ENCODE measurements at regions not wholly inside any gene's neighbourhood (a gene's known extent, or its start where the extent isn't known, plus 50 kb on each side); places are given as distances from the start of the nearest gene placed in this dataset.
"Not testable (repeated sequence)": the region's sequence is repeated elsewhere in the genome, so short reads cannot be mapped to it uniquely, and the experiment has no call there.

GRCh38 chr12:83313322-83313721, 626.6 kb downstream of the TMTC2 start:
- no peak for DNase-seq

GRCh38 chr12:83276904-83277303, 590.2 kb downstream of the TMTC2 start:
- DNase-seq, result no peak

- no peak for DNase-seq
These were observed 584.5 kb downstream of the TMTC2 start for GRCh38 chr12:83271201-83271600.

- no peak for DNase-seq
These were observed 579.1 kb downstream of the TMTC2 start for GRCh38 chr12:83265808-83266207.

- no peak for DNase-seq
These were observed 575.3 kb downstream of the TMTC2 start for GRCh38 chr12:83261998-83262397.

- DNase-seq, result not testable (repeated sequence)
These were observed 573.4 kb downstream of the TMTC2 start for GRCh38 chr12:83260126-83260525.

GRCh38 chr12:83257726-83258125, 571.0 kb downstream of the TMTC2 start:
- no peak for DNase-seq

GRCh38 chr12:83256562-83256961, 569.9 kb downstream of the TMTC2 start:
- no peak for DNase-seq

GRCh38 chr12:83250866-83251265, 564.2 kb downstream of the TMTC2 start:
- DNase-seq, result no peak

GRCh38 chr12:83245156-83245555, 558.5 kb downstream of the TMTC2 start:
- no peak for DNase-seq

GRCh38 chr12:83244001-83244400, 557.3 kb downstream of the TMTC2 start:
- no peak for DNase-seq

- not testable (repeated sequence) for DNase-seq
These were observed 547.3 kb downstream of the TMTC2 start for GRCh38 chr12:83233987-83234386.

- DNase-seq, result not testable (repeated sequence)
These were observed 540.3 kb downstream of the TMTC2 start for GRCh38 chr12:83226960-83227359.

- DNase-seq, result no peak
These were observed 539.1 kb downstream of the TMTC2 start for GRCh38 chr12:83225806-83226205.

GRCh38 chr12:83224012-83224411, 537.3 kb downstream of the TMTC2 start:
- DNase-seq, result peak in 1 of 3 experiments; percentile 26

GRCh38 chr12:83220774-83221173, 534.1 kb downstream of the TMTC2 start:
- DNase-seq, result no peak

- no peak for DNase-seq
These were observed 529.5 kb downstream of the TMTC2 start for GRCh38 chr12:83216230-83216629.

GRCh38 chr12:83214185-83214584, 527.5 kb downstream of the TMTC2 start:
- DNase-seq, result no peak

GRCh38 chr12:83210933-83211332, 524.2 kb downstream of the TMTC2 start:
- no peak for DNase-seq

GRCh38 chr12:83199069-83199468, 512.4 kb downstream of the TMTC2 start:
- DNase-seq, result no peak

GRCh38 chr12:83198291-83199015, 511.7 kb downstream of the TMTC2 start:
- DNase-seq, result no peak

- no peak for DNase-seq
These were observed 510.8 kb downstream of the TMTC2 start for GRCh38 chr12:83197483-83197914.

- DNase-seq, result no peak
These were observed 510.1 kb downstream of the TMTC2 start for GRCh38 chr12:83196694-83197350.

GRCh38 chr12:83190631-83191390, 504.1 kb downstream of the TMTC2 start:
- DNase-seq, result no peak
